Esophagus squamous epithelium (tissue), 4 donors: ENCODE measurements at regions not wholly inside any gene's neighbourhood (a gene's known extent, or its start where the extent isn't known, plus 50 kb on each side); places are given as distances from the start of the nearest gene placed in this dataset.
"Not testable (repeated sequence)": the region's sequence is repeated elsewhere in the genome, so short reads cannot be mapped to it uniquely, and the experiment has no call there.

Source experiments
- CTCF ChIP-seq, 6 experiments: fragments of 450-650 bp in 4 of 6; fragments of 200-600 bp in 2 of 6; sonication (generic) in 2 of 6; IDR thresholded peaks; one replicate each; pipeline ENCODE4 v1.5.1; 2016 to 2019; ENCODE audit warnings: antibody characterized with exemption in 6 of 6, mild to moderate bottlenecking in 4 of 6, moderate library complexity in 4 of 6
- POLR2A ChIP-seq, 4 donors: fragments of 450-650 bp; IDR thresholded peaks; one replicate each; pipeline ENCODE4 v1.6.1; 2017; ENCODE audit warnings: antibody characterized with exemption in 4 of 4, mild to moderate bottlenecking in 4 of 4, moderate library complexity in 3 of 4

GRCh38 chr15:24305643-24306042 lies 369.9 kb upstream of the NPAP1 start:
- not testable (repeated sequence) for TF ChIP-seq CTCF, POLR2A (IDR thresholded peaks at IDR 0.05)
